Keratinocyte (primary cell): ENCODE measurements at regions not wholly inside any gene's neighbourhood (a gene's known extent, or its start where the extent isn't known, plus 50 kb on each side); places are given as distances from the start of the nearest gene placed in this dataset.
A peak's percentile ranks its signal among the peaks of the same experiment; 100 is the strongest.
"Not testable (repeated sequence)": the region's sequence is repeated elsewhere in the genome, so short reads cannot be mapped to it uniquely, and the experiment has no call there.

Experiments used
- DNase-seq: peaks from one replicate; pipeline ENCODE4 v3.0.0-alpha.2; 2011; ENCODE audit warnings: low read depth, missing footprints, low spot score
- FAIRE-seq: peaks from 2 replicates; lab custom pipeline; 2011; peaks lifted over from hg19 to GRCh38; lab: Jason Lieb, UNC
- H2AFZ ChIP-seq: 2 replicates; pipeline ENCODE4 v1.6.0; 2012; ENCODE audit warnings: low read length, control low read depth, inconsistent platforms; ENCODE audit not compliant: control insufficient read depth
- H3K27ac ChIP-seq: 2 replicates; pipeline ENCODE4 v1.5.1; 2011; ENCODE audit warnings: low read length; ENCODE audit not compliant: control insufficient read depth, insufficient read depth
- H3K27me3 ChIP-seq: 3 replicates; pipeline ENCODE4 v1.6.0; 2011; ENCODE audit warnings: low read length; ENCODE audit not compliant: control insufficient read depth, insufficient read depth; ENCODE audit errors: extremely low read depth
- H3K36me3 ChIP-seq, 2 experiments: 2 replicates in 1 of 2; 3 replicates in 1 of 2; pipeline ENCODE4 v1.5.1; 2011; ENCODE audit warnings: low read length in 2 of 2, mild to moderate bottlenecking in 1 of 2; ENCODE audit not compliant: control insufficient read depth in 2 of 2, insufficient read depth in 2 of 2; ENCODE audit errors: extremely low read depth in 1 of 2
- H3K4me1 ChIP-seq: 3 replicates; pipeline ENCODE4 v1.5.1; 2011; ENCODE audit warnings: low read length; ENCODE audit not compliant: control insufficient read depth, insufficient read depth; ENCODE audit errors: extremely low read depth
- H3K4me2 ChIP-seq: 3 replicates; pipeline ENCODE4 v1.6.0; 2011; ENCODE audit warnings: low read depth, low read length; ENCODE audit not compliant: control insufficient read depth, insufficient read depth; ENCODE audit errors: extremely low read depth
- H3K4me3 ChIP-seq, 3 experiments: fragments of 200-600 bp in 1 of 3; sonication (generic) in 1 of 3; 2 replicates in 2 of 3; 3 replicates in 1 of 3; pipeline ENCODE4 v1.5.1; 2011 to 2016; ENCODE audit warnings: low read length in 3 of 3, mild to moderate bottlenecking in 3 of 3, control low read depth in 2 of 3, inconsistent platforms in 1 of 3, low read depth in 1 of 3, mixed read lengths in 1 of 3, mixed run types in 1 of 3, moderate library complexity in 1 of 3; ENCODE audit not compliant: control insufficient read depth in 2 of 3, insufficient read depth in 2 of 3; ENCODE audit errors: extremely low read depth in 1 of 3
- H3K79me2 ChIP-seq: 2 replicates; pipeline ENCODE4 v1.6.0; 2012; ENCODE audit warnings: low read length; ENCODE audit not compliant: control insufficient read depth, insufficient read depth
- H3K9ac ChIP-seq: 3 replicates; pipeline ENCODE4 v1.6.0; 2011; ENCODE audit warnings: low read length; ENCODE audit not compliant: control insufficient read depth, insufficient read depth; ENCODE audit errors: extremely low read depth
- H3K9me1 ChIP-seq: 3 replicates; pipeline ENCODE4 v1.6.0; 2011; ENCODE audit warnings: low read length; ENCODE audit not compliant: control insufficient read depth, insufficient read depth; ENCODE audit errors: extremely low read depth
- H3K9me3 ChIP-seq: 2 replicates; pipeline ENCODE4 v1.5.1; 2012; ENCODE audit warnings: low read depth, low read length; ENCODE audit not compliant: control insufficient read depth
- H4K20me1 ChIP-seq: 3 replicates; pipeline ENCODE4 v1.6.0; 2011; ENCODE audit warnings: low read length; ENCODE audit not compliant: control insufficient read depth, insufficient read depth; ENCODE audit errors: extremely low read depth
- CTCF ChIP-seq, 3 experiments: IDR thresholded peaks in 1 of 3; conservative IDR thresholded peaks in 1 of 3; optimal IDR thresholded peaks in 1 of 3; 2 replicates in 2 of 3; 3 replicates in 1 of 3; pipeline versions ENCODE3 to v1.5.1; 2011; ENCODE audit warnings: low read length in 3 of 3, mild to moderate bottlenecking in 3 of 3, moderate library complexity in 2 of 3, control low read depth in 1 of 3, inconsistent platforms in 1 of 3; ENCODE audit not compliant: insufficient read depth in 2 of 3; ENCODE audit errors: extremely low read depth in 1 of 3
- EZH2 ChIP-seq: IDR thresholded peaks from one replicate; pipeline ENCODE4 v1.6.1; 2012; ENCODE audit warnings: inconsistent platforms, mild to moderate bottlenecking, low read length, moderate library complexity
- dilution Hi-C: fragments of 300-500 bp; cut with MboI; formaldehyde crosslinking; loops from one replicate; pipeline ENCODE4 v1.7.0; 2020; ENCODE audit warnings: low sequenced_read_pairs; ENCODE audit not compliant: extremely low pct_ligation_motif_present

- Histone ChIP-seq H3K27ac (no peak overlapping the region), H3K4me2 (peak overlapping the region; percentile 3), H3K4me1 (peaks cover 22% of the 10 kb centered on the region), H4K20me1 (no peaks in the 10 kb centered on the region), H3K27me3 (peaks cover 4% of the 10 kb centered on the region), H2AFZ (no peak overlapping the region), H3K36me3 (no peaks in the 10 kb centered on the region), H3K9me1 (peaks cover 2% of the 10 kb centered on the region), H3K79me2 (no peaks in the 10 kb centered on the region), H3K4me3 (no peak overlapping the region), H3K9ac (peak overlapping the region; percentile 66), H3K9me3 (no peaks in the 10 kb centered on the region)
- TF ChIP-seq CTCF (optimal IDR thresholded peaks at IDR 0.05 in 1 of 3, IDR thresholded peaks at IDR 0.05 in 1 of 3, conservative IDR thresholded peaks at IDR 0.05 in 1 of 3; ENCODE audit: extremely low read depth in 1 of 3, insufficient read depth in 2 of 3, low read length in 3 of 3), result no peak
- TF ChIP-seq EZH2, result no peak
- dilution Hi-C loops, result no loop called here
- DNase-seq (no peak), FAIRE-seq (peak; percentile 9)
Observed at GRCh38 chr9:136602193-136602885, 56.5 kb upstream of the NOTCH1 start.

DNA sequence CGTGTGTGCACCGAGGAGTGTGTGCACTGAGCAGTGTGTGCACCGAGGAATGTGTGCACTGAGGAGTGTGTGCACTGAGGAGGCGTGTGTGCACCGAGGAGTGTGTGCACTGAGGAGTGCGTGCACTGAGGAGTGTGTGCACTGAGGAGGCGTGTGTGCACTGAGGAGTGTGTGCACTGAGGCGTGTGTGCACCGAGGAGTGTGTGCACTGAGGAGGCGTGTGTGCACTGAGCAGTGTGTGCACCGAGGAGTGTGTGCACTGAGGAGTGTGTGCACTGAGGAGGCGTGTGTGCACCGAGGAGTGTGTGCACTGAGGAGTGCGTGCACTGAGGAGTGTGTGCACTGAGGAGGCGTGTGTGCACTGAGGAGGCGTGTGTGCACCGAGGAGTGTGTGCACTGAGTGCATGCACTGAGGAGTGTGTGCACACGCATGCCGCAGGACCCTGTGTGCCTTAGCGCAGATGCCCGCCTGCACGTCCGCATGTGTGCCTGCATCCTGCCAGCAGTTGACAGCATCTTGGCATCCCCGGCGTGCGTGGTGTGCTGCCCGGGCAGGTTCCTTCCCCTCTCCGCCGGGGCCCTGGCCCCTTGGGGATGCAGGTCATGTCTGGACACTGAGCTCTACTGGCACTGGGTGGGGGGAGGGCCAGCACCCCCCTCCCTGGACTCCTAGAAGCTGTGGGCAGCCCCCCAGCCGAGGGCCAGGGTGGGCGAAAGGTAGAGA, 55.6 kb upstream of the NOTCH1 start:
- H3K9me3 ChIP-seq, H3K27me3 ChIP-seq, H3K4me2 ChIP-seq, H3K79me2 ChIP-seq, H2AFZ ChIP-seq, H4K20me1 ChIP-seq, H3K36me3 ChIP-seq, dilution Hi-C loops, H3K4me3 ChIP-seq, DNase-seq, H3K9me1 ChIP-seq, FAIRE-seq: not testable (repeated sequence)
- Histone ChIP-seq H3K9ac (peak overlapping the region; percentile 66), H3K27ac (peak overlapping the region; percentile 66), H3K4me1 (peaks cover 26% of the 10 kb centered on the region)
